ENCODE measurements at regions not wholly inside any gene's neighbourhood (a gene's known extent, or its start where the extent isn't known, plus 50 kb on each side); places are given as distances from the start of the nearest gene placed in this dataset.

DNA sequence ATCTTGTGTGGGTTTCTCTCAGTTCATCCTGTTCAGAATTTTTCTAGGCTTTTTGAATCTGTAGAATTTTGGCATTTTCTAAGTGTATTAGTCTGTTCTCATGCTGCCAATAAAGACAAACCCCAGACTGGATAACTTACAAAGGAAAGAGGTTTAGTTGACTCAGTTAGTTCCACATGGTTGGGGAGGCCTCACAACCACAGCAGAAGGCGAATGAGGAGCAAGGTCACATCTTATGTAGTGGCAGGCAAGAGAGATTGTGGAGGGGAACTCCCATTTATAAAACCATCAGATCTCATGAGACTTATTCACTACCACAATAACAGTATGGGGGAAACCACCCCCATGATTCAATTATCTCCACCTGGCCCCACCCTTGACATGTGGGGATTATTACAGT is 199.2 kb downstream of the ST6GAL2 start:
- TF ChIP-seq POLR2AphosphoS5 (IDR thresholded peaks at IDR 0.05; ENCODE audit: low read depth, low read length) = no peak
- TF ChIP-seq POLR2A (IDR thresholded peaks at IDR 0.05; ENCODE audit: low read depth, low read length) = no peak
- TF ChIP-seq TAF1 (IDR thresholded peaks at IDR 0.05; ENCODE audit: low read depth, low read length) = no peak
- TF ChIP-seq PAX5 (IDR thresholded peaks at IDR 0.05; ENCODE audit: insufficient read depth, low read length, severe bottlenecking) = no peak
